ENCODE measurements at regions not wholly inside any gene's neighbourhood (a gene's known extent, or its start where the extent isn't known, plus 50 kb on each side); places are given as distances from the start of the nearest gene placed in this dataset.

DNA sequence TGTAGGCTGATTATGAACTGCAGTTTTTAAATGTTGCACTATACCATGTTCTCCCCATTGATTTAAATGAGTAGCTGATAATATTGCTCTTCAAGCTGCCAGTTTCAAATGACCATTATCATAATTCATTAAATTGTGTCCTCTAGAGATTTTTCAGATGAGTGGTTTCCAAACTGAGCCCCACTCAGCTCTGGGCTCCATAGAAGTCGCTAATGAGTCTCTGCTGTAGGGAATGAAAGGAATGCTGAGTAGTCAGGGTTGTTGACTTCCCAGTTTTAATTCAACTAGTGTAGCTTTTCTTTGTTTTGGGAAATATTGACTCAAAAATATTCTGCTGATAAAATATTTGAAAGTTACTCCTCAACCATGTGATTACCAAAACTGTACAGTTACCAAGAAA is 1081.1 kb downstream of the ARAP2 start:
- Mint-ChIP-seq H3K9me3 (ENCODE audit: low read depth) (peaks cover 2% of the 10 kb centered on the region), H3K27ac (no peak overlapping the region), H3K4me1 (no peaks in the 10 kb centered on the region), H3K27me3 (no peaks in the 10 kb centered on the region), H3K36me3 (ENCODE audit: low read depth) (no peaks in the 10 kb centered on the region), H3K4me3 (no peak overlapping the region)
- DNase-seq, result no peak
- CTCF ChIA-PET, result no interaction called here
- no peak for ATAC-seq
- intact Hi-C loops (cut with DNase I, micrococcal nuclease), result no loop called here
- POLR2A ChIA-PET, result no interaction called here

DNA sequence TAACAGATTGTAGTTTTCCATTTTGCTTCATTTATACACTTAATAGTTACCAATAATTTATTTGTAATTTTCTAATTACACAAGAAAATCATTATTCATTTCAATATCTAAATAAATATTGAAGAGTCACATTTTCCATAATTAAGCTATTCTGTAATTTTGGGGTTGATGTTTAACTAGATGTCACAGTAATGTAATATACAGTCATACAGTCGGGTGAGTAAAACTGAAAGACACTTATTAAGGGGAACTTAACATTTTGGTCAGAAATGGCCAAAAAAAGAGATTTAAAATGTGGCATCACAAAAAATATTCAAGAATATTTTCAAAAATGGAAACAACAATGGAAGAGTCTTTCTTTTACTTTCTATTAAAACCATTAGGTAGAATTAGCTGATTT is 1080.3 kb downstream of the ARAP2 start:
- ChIA-PET POLR2A (no interaction called here), CTCF (no interaction called here)
- intact Hi-C loops (cut with DNase I, micrococcal nuclease), result no loop called here
- peaks cover 2% of the 10 kb centered on the region for H3K9me3 Mint-ChIP-seq (ENCODE audit: low read depth)
- no peaks in the 10 kb centered on the region for H3K36me3 Mint-ChIP-seq (ENCODE audit: low read depth)
- no peak overlapping the region for H3K4me3 Mint-ChIP-seq
- no peaks in the 10 kb centered on the region for H3K27me3 Mint-ChIP-seq
- no peaks in the 10 kb centered on the region for H3K4me1 Mint-ChIP-seq
- DNase-seq (no peak), ATAC-seq (no peak)
- no peak overlapping the region for H3K27ac Mint-ChIP-seq

DNA sequence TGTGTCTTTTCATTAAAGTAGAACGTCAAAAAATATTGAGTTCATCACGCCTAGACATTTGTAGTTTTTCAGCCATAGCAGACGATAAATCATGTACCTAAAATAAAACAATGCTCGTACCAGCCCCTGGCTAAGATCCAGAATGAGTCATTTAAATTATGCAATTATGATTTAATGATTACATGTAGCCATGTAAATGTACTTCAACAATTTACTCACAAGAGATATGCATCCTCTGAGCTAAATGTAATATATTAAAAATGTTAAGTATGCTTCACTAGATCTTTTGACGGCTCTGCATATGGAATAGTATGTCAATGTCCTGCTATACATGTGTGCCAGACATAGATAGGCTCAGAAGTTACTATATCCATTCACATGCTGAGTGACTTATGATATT is 1077.8 kb downstream of the ARAP2 start:
- no peak for ATAC-seq
- ChIA-PET CTCF (no interaction called here), POLR2A (no interaction called here)
- Mint-ChIP-seq H3K9me3 (ENCODE audit: low read depth) (peaks cover 3% of the 10 kb centered on the region), H3K4me3 (no peak overlapping the region), H3K36me3 (ENCODE audit: low read depth) (no peaks in the 10 kb centered on the region), H3K4me1 (no peaks in the 10 kb centered on the region), H3K27me3 (no peaks in the 10 kb centered on the region), H3K27ac (no peak overlapping the region)
- no peak for DNase-seq
- intact Hi-C loops (cut with DNase I, micrococcal nuclease), result no loop called here

DNA sequence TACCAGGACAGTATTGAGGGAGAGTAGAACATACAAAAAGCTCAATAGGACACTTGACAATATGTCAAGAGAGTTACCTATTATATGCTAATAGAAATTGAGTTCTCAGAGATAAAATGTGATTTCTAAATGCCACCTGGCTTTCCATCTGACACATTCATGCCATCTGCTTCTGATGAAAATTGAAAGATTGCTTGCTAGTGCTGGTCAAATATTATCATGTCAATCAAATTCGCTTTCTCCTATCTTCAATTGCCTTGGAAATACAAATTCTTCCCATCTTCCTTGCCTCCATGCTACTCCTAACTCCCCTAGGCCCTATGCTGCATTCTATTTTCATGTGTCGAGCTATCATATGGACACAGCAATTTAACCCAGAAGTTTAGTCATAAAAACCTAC is 1076.9 kb downstream of the ARAP2 start:
- Mint-ChIP-seq H3K4me3 (no peak overlapping the region), H3K9me3 (ENCODE audit: low read depth) (peaks cover 3% of the 10 kb centered on the region), H3K27me3 (no peaks in the 10 kb centered on the region), H3K36me3 (ENCODE audit: low read depth) (no peaks in the 10 kb centered on the region), H3K4me1 (no peaks in the 10 kb centered on the region), H3K27ac (no peak overlapping the region)
- intact Hi-C loops (cut with DNase I, micrococcal nuclease), result no loop called here
- CTCF ChIA-PET, result no interaction called here
- DNase-seq, result no peak
- ATAC-seq, result no peak
- POLR2A ChIA-PET, result no interaction called here

DNA sequence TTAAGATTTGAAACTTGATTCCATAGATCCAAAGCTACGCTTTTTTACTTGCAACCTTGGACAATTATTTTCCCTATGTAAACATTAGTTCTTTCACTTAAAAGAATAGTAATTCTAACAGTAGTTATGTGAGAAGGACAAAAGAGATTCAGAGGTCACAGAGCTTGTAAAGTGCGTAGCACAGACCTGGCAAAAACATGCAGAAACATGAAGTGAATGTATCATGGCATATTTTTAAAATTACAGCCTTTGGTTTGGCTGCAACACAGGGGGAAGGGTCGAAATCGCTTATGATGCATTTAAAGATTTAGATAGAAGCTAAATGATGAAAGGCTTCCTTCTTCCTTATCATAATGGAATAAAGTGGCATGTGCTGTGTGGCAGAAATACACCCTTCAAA is 1068.8 kb downstream of the ARAP2 start:
- H3K4me3 Mint-ChIP-seq, result no peak overlapping the region
- no peak for DNase-seq
- intact Hi-C loops (cut with DNase I, micrococcal nuclease), result no loop called here
- no peak overlapping the region for H3K27ac Mint-ChIP-seq
- ChIA-PET POLR2A (interaction anchor here (0.6 kb wide), 1 partner anchor 732 kb away, joined by 3 read pairs; no protein-coding TSS in a partner anchor), CTCF (no interaction called here)
- no peaks in the 10 kb centered on the region for H3K36me3 Mint-ChIP-seq (ENCODE audit: low read depth)
- no peaks in the 10 kb centered on the region for H3K27me3 Mint-ChIP-seq
- no peak for ATAC-seq
- H3K9me3 Mint-ChIP-seq (ENCODE audit: low read depth), result peaks cover 4% of the 10 kb centered on the region
- H3K4me1 Mint-ChIP-seq, result no peaks in the 10 kb centered on the region

DNA sequence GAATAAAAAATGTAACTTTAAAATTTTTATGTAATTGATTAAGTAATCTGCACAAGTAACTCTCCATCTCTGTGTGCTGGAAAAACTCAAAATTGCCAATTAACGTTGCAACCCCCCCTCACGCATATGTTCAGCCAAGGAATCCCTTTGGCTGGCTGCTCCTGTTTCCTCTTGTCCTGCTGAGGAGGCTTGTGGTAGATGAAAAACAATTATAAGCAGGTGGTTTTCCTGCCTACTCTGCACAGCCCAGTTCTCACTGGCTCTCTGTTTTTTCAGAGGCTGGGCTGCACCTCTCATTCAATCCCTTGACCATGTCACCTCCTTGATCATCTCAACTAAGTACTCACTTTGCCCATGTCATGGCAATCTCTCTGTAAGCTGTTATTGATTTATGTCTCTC is 1068.4 kb downstream of the ARAP2 start:
- H3K27me3 Mint-ChIP-seq, result no peaks in the 10 kb centered on the region
- H3K36me3 Mint-ChIP-seq (ENCODE audit: low read depth), result no peaks in the 10 kb centered on the region
- H3K4me3 Mint-ChIP-seq, result no peak overlapping the region

DNA sequence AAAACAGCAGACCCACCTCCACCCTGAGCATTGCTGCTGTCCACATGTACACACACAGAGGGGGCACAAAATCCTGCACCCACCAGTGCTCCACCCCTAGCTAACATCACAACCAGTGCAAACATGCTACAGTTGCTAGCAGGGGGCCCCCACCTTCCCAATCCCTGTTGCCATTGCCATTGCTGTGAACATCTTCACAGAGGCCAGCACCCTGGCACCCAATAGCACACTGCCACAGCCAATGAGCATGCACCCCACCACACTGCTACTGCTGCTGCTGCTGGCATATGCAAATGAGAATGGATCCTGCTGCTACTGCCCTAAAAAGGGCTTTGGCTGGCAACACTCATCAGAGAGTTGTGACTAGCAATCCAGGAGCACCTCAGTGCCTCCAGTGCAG is 1061.9 kb downstream of the ARAP2 start:
- Mint-ChIP-seq H3K4me1 (no peaks in the 10 kb centered on the region), H3K4me3 (no peak overlapping the region), H3K36me3 (ENCODE audit: low read depth) (no peaks in the 10 kb centered on the region), H3K27me3 (no peaks in the 10 kb centered on the region), H3K9me3 (ENCODE audit: low read depth) (peaks cover 6% of the 10 kb centered on the region), H3K27ac (no peak overlapping the region)
- DNase-seq (no peak), ATAC-seq (no peak)
- CTCF ChIA-PET, result no interaction called here
- intact Hi-C loops (cut with DNase I, micrococcal nuclease), result no loop called here
- POLR2A ChIA-PET, result no interaction called here

More for the DNA sequence above, 1068.4 kb downstream of the ARAP2 start:
- Mint-ChIP-seq H3K4me1 (no peaks in the 10 kb centered on the region), H3K27ac (no peak overlapping the region), H3K9me3 (ENCODE audit: low read depth) (peaks cover 2% of the 10 kb centered on the region)
- ATAC-seq (no peak), DNase-seq (no peak)
- CTCF ChIA-PET, result no interaction called here
- intact Hi-C loops (cut with DNase I, micrococcal nuclease), result no loop called here
- POLR2A ChIA-PET, result no interaction called here

DNA sequence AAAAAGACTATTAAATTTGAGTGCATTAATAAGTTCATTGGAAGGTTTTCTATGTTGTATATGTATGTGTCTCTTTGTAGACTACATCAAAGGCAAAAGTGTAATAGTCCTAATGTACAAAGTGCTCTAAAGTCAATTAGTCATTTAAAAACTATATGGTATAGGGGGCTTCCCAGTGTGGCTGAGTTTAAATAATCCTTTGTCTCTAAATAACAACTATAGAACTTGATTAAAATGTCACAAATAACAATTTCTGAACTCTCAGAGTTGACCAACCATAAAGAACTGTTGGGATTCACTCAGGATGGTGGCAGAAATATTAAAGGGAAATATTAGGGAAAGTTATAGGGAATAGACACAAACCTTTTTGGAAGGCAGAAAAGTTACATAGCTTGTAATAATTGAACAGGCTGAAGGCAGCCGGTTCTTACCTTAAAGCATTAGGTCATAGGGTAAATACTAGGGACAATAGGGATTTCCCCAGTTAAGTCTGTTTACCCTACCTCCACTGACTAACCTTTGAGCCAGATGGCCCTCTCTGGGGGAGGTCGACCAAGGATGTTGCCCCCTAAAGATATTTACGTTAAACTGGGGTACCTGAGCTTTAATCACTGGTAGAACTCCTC is 1054.2 kb downstream of the ARAP2 start:
- Mint-ChIP-seq H3K36me3 (ENCODE audit: low read depth) (no peaks in the 10 kb centered on the region), H3K27me3 (no peaks in the 10 kb centered on the region), H3K4me1 (no peaks in the 10 kb centered on the region), H3K4me3 (no peak overlapping the region), H3K27ac (no peak overlapping the region), H3K9me3 (ENCODE audit: low read depth) (no peaks in the 10 kb centered on the region)
- no peak for DNase-seq
- intact Hi-C loops (cut with DNase I, micrococcal nuclease), result no loop called here
- no peak for ATAC-seq
- ChIA-PET POLR2A (no interaction called here), CTCF (no interaction called here)

DNA sequence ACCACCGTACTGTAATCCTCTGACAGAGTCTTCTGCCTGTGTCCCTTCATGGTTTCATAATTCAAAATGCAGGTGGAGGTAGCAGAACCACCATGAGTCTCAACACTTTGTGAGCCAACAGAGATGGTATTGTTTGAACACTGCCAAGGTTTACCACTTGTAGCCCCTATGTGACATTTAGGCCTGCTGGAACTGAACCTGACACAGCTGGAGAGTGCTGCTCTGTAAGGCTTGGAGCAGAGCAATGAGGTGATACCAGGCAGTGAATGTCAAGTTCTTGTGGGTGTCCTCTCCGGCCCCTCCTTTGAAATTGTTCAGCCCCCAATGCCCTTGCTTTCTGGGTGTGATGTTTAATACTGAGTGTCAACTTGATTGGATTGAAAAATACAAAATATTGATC is 1042.9 kb downstream of the ARAP2 start:
- POLR2A ChIA-PET, result no interaction called here

DNA sequence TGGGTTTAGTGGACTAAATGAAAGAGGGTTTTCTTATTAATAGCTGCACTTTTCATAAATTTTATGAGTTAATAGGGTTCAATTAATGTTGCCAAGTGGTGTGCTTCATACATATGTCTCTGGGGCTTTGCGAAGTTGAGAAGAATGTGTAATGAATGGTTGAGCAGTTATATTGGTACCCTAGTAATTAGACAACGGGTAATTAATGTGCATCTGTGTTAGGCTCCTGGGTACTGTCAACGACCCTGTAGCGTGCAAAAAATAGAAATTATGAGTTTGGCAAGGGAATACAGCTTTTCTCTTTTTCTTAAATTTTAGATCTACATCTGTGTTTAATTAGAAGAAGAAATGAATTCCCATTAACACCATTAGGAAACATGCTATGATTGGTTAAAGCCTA is 1027.7 kb downstream of the ARAP2 start:
- no peaks in the 10 kb centered on the region for H3K9me3 Mint-ChIP-seq (ENCODE audit: low read depth)
- POLR2A ChIA-PET, result no interaction called here
- ATAC-seq (no peak), DNase-seq (no peak)
- CTCF ChIA-PET, result no interaction called here
- no peak overlapping the region for H3K27ac Mint-ChIP-seq
- intact Hi-C loops (cut with DNase I, micrococcal nuclease), result no loop called here
- no peaks in the 10 kb centered on the region for H3K4me1 Mint-ChIP-seq
- H3K36me3 Mint-ChIP-seq (ENCODE audit: low read depth), result no peaks in the 10 kb centered on the region
- no peaks in the 10 kb centered on the region for H3K27me3 Mint-ChIP-seq
- no peak overlapping the region for H3K4me3 Mint-ChIP-seq

More for the DNA sequence above, 1042.9 kb downstream of the ARAP2 start:
- Mint-ChIP-seq H3K9me3 (ENCODE audit: low read depth) (peaks cover 2% of the 10 kb centered on the region), H3K27ac (no peak overlapping the region), H3K4me1 (no peaks in the 10 kb centered on the region), H3K27me3 (no peaks in the 10 kb centered on the region), H3K36me3 (ENCODE audit: low read depth) (no peaks in the 10 kb centered on the region), H3K4me3 (no peak overlapping the region)
- intact Hi-C loops (cut with DNase I, micrococcal nuclease), result no loop called here
- ATAC-seq (peak; percentile 33), DNase-seq (no peak)
- CTCF ChIA-PET, result interaction anchor here (0.8 kb wide), 1 partner anchor 511 kb away, joined by 3 read pairs; no protein-coding TSS in a partner anchor

DNA sequence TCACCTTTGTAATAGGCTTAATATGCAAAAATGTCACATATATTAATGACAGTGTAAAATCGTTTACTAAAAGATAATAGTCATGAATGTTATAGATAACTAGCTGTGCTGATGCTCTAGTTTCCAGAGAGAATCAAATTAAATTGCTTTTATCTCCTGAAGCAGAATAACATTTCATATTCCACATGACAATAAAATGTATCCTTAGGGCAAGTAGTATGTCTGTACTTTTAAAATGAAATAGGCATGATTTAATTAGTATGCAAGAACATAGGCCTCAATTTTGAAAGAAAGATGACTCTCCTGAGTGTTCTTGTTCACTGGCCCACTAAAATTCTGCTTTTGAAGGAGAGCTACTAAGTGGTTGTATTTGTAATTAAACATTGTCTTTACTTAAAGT is 1027.0 kb downstream of the ARAP2 start:
- intact Hi-C loops (cut with DNase I, micrococcal nuclease), result no loop called here
- Mint-ChIP-seq H3K27me3 (no peaks in the 10 kb centered on the region), H3K4me1 (no peaks in the 10 kb centered on the region), H3K36me3 (ENCODE audit: low read depth) (no peaks in the 10 kb centered on the region), H3K9me3 (ENCODE audit: low read depth) (no peaks in the 10 kb centered on the region), H3K27ac (no peak overlapping the region), H3K4me3 (no peak overlapping the region)
- no peak for ATAC-seq
- POLR2A ChIA-PET, result no interaction called here
- CTCF ChIA-PET, result no interaction called here
- DNase-seq, result no peak

DNA sequence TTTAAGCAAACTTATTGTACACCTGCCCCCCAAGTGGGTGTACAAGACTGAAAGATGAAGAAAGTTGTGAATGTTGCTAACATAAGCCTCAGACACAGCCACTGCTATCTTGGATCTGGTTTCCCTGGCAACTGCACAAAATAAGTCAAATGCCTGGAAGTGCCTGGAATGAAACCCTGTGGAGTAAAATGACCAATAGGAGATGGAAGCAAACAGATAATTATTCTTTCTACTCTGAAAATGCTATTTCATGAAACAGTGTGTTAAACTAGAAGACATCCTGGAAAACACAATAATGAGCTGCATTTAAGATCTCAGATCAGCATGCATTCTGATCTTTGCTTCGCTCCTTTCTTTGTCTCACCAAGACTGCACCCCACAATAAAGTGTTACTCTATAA is 1016.0 kb downstream of the ARAP2 start:
- no peaks in the 10 kb centered on the region for H3K36me3 Mint-ChIP-seq (ENCODE audit: low read depth)
- CTCF ChIA-PET, result no interaction called here
- POLR2A ChIA-PET, result no interaction called here
- H3K4me1 Mint-ChIP-seq, result no peaks in the 10 kb centered on the region
- no peak overlapping the region for H3K27ac Mint-ChIP-seq
- ATAC-seq (no peak), DNase-seq (no peak)
- H3K4me3 Mint-ChIP-seq, result no peak overlapping the region
- intact Hi-C loops (cut with DNase I, micrococcal nuclease), result no loop called here
- no peaks in the 10 kb centered on the region for H3K27me3 Mint-ChIP-seq
- no peaks in the 10 kb centered on the region for H3K9me3 Mint-ChIP-seq (ENCODE audit: low read depth)

DNA sequence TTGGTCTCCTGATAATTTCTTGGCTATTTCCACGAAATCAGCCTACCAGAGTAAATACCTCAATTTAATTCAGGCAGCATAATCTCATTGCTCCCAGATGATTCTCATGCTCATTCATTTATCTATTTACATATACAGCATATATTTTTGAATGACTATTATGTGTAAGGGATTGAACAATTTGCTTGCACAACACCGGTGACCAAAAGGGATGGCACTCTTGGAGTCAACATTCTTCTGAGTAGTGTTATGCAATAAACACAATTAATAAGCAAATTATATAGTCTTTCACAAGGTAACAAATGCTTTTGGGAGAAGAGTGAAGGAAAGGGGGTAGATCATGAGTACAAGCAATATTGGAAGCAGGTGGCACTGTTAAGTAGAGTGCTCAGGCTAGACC is 1015.3 kb downstream of the ARAP2 start:
- ATAC-seq (no peak), DNase-seq (no peak)
- Mint-ChIP-seq H3K4me1 (no peaks in the 10 kb centered on the region), H3K27ac (no peak overlapping the region), H3K4me3 (no peak overlapping the region), H3K27me3 (no peaks in the 10 kb centered on the region), H3K9me3 (ENCODE audit: low read depth) (no peaks in the 10 kb centered on the region), H3K36me3 (ENCODE audit: low read depth) (no peaks in the 10 kb centered on the region)
- ChIA-PET POLR2A (no interaction called here), CTCF (no interaction called here)
- intact Hi-C loops (cut with DNase I, micrococcal nuclease), result no loop called here
